GM12872 (cell line): ENCODE measurements at regions not wholly inside any gene's neighbourhood (a gene's known extent, or its start where the extent isn't known, plus 50 kb on each side); places are given as distances from the start of the nearest gene placed in this dataset.

ENCODE experiments used
- TF ChIP-seq, protein P1 (sequence below): IDR thresholded peaks from 3 replicates; pipeline ENCODE4 v1.5.1; 2011; ENCODE audit warnings: low read depth, mild to moderate bottlenecking, low read length, moderate library complexity; ENCODE audit not compliant: insufficient read depth

DNA sequence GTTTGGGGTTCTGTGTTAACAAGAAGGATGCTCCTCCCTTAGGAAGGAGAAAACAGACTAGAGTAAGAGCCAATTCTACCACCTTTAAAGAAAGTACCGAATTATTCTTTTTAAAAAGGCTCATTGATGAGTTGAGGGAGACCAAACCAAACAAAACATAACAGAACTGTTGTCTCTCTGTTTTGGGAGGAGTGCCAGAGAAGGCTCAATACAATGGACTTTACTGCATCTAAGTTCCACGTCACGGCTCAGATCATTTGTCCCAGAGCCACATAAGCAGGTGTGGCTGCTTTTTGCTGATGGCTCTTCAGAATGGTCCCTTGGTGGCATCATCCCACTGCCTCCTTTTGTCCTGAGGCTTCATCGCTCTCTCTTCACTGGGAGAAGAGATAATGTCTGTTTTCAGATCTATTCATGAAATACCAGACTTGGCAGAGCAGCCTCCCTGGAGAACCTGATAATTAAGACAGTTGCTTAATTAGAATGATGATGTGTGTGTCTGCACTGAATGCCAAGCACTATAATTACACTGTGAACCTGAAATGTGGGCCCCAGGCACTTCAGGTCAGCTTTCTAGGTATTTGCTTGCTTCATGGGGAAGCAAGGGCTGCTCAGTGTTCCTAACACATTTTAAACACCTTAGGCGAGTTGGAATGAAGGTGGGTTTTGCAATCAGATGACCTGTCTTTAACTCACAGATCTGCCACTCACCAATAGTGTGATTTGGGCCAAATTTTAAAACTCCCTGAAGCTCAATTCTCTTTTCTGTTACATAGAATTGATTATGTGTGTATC is 335.2 kb upstream of the MCTP2 start:
- TF ChIP-seq, protein P1, sequence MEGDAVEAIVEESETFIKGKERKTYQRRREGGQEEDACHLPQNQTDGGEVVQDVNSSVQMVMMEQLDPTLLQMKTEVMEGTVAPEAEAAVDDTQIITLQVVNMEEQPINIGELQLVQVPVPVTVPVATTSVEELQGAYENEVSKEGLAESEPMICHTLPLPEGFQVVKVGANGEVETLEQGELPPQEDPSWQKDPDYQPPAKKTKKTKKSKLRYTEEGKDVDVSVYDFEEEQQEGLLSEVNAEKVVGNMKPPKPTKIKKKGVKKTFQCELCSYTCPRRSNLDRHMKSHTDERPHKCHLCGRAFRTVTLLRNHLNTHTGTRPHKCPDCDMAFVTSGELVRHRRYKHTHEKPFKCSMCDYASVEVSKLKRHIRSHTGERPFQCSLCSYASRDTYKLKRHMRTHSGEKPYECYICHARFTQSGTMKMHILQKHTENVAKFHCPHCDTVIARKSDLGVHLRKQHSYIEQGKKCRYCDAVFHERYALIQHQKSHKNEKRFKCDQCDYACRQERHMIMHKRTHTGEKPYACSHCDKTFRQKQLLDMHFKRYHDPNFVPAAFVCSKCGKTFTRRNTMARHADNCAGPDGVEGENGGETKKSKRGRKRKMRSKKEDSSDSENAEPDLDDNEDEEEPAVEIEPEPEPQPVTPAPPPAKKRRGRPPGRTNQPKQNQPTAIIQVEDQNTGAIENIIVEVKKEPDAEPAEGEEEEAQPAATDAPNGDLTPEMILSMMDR = no peak

DNA sequence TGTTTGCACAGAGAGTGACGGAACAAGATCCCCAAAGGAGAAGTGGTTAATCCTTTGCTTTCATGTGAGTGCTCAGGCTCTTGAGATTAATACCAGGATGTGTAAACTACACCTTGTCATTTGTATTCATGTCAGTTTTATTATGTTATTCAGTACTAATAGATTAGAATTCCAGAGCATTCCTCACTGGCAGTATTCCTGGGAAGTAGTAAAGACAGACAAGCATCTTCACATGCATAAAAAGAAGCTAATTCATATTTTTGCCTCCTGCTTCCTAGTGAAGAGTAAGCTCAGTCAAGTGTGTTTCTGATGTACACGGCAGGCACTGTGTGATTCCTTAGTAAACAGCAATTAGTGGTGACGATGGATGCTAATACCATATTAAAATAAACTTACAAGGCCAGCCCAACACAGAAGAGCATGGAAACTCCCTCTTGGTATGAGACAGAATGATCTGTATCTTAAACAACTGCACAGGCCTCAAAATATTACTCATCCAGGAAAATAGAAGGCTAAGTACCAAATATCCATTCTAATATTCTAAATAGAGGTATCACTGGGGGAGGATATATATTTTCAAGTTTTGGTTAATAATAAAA is 336.8 kb upstream of the MCTP2 start:
- TF ChIP-seq, protein P1 = no peak

DNA sequence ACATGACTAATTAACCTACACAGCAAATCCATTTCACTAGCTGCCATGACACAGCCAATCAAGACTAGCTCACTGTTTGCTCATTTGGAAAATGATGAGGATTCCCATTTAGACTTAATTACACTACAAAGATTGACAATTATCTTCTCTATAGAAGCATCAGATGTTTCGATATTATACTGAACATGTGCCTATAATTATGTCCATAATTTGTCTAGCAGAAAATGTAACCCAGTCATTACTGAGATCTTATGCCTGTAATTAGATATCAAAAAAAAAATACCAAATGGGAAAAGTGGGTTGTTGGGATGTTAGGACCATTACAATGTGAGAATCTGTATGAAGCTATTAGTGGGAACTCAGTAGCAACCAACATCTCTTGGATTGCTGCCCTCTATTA is 344.2 kb upstream of the MCTP2 start:
- TF ChIP-seq, protein P1 = no peak

DNA sequence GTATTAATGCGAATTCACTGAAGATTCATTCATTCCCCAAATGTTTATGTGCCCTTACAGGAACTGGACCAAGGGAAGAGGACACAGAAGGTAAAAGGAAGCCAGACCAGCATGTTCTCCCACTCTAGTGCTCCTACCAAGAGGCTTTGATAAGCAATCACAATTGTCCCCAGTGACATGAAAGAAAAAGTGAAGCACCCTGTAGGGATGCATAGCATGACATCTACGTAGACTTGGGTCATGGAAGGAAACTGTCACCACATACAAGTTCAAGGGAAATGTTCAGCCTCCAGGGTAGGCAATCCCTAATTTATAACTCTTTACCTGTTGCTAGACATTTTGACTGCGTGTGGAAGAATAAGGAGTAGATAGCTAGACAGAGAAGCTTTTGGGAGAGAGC is 348.6 kb upstream of the MCTP2 start:
- TF ChIP-seq, protein P1 = no peak

DNA sequence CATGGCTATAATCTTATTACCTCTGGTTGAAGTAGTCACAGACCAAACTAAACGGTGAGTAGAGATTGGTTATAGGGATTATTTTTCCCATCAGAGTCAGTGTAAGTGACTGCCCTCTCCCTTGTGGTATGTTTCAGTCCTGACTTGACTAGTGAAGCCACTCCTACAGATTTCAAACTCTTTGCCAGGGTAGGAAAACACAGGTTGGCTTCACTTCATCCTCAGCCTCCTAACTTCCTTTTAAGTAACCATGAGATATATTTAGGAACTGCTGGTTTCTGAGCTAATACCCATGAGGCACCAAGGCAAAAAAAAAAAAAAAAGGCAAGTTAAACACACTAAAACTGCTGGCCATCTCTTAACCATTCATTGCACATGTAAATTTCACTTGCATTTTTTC is 349.2 kb upstream of the MCTP2 start:
- TF ChIP-seq, protein P1 = no peak

DNA sequence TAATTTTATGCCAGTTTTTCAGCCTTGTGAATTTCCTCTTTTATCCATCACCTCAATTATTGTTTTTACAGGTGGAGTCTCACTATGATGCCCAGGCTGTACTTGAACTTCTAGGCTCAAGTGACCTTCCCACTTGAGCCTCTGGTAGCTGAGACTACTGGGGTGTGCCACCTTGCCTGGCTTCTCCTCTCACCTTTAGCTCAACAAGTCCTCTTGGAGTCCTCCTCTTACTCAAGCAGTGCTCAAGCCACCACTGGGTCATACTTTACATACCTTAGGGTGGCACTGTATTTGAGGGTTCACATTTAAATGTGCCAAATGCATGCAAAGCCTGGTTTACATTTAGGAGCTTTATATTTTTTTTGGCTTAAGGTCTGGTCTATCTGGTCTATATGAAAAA is 350.1 kb upstream of the MCTP2 start:
- TF ChIP-seq, protein P1 = no peak

DNA sequence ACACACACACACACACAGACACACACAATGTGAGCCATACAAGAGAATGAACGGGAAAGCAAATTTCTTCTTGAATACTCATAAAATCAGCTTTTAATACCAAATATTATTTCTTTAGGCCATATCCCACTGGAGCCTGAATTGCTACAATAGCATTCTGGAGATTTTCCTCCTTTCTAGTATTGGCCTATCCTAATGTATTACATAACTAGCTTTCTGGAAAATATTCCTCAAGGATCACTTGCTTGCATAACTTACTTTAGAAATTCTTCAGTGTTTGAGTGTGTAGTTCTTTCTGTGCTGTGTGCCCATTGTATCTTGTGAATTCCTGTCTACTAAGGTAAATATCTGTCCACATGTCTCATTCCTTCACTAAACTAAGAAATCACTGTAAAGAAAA is 351.0 kb upstream of the MCTP2 start:
- TF ChIP-seq, protein P1 = no peak
